ENCODE measurements at regions not wholly inside any gene's neighbourhood (a gene's known extent, or its start where the extent isn't known, plus 50 kb on each side); places are given as distances from the start of the nearest gene placed in this dataset.
"Not testable (repeated sequence)": the region's sequence is repeated elsewhere in the genome, so short reads cannot be mapped to it uniquely, and the experiment has no call there.

GRCh38 chr9:67334727-67335572 is 342.6 kb upstream of the SPATA31A3 start:
- DNase-seq (ENCODE audit: low spot score); in situ Hi-C loops (cut with HindIII; ENCODE audit: low sequenced_read_pairs): not testable (repeated sequence)

- DNase-seq (ENCODE audit: low spot score); in situ Hi-C loops (cut with HindIII; ENCODE audit: low sequenced_read_pairs): not testable (repeated sequence)
Observed at GRCh38 chr9:67331634-67332033, 339.3 kb upstream of the SPATA31A3 start.

- DNase-seq (ENCODE audit: low spot score); in situ Hi-C loops (cut with HindIII; ENCODE audit: low sequenced_read_pairs): not testable (repeated sequence)
Observed at GRCh38 chr9:67313409-67313808, 321.1 kb upstream of the SPATA31A3 start.

- DNase-seq (ENCODE audit: low spot score); in situ Hi-C loops (cut with HindIII; ENCODE audit: low sequenced_read_pairs): not testable (repeated sequence)
Observed at GRCh38 chr9:67312504-67312903, 320.2 kb upstream of the SPATA31A3 start.

GRCh38 chr9:67307109-67307508 is 314.8 kb upstream of the SPATA31A3 start:
- in situ Hi-C loops (cut with HindIII; ENCODE audit: low sequenced_read_pairs) = not testable (repeated sequence)

GRCh38 chr9:67288797-67289196 is 296.4 kb upstream of the SPATA31A3 start:
- in situ Hi-C loops (cut with HindIII; ENCODE audit: low sequenced_read_pairs); DNase-seq (ENCODE audit: low spot score): not testable (repeated sequence)

More at GRCh38 chr9:67307109-67307508, 314.8 kb upstream of the SPATA31A3 start:
- DNase-seq (ENCODE audit: low spot score) = not testable (repeated sequence)

GRCh38 chr9:67288117-67288735 is 295.9 kb upstream of the SPATA31A3 start:
- in situ Hi-C loops (cut with HindIII; ENCODE audit: low sequenced_read_pairs); DNase-seq (ENCODE audit: low spot score): not testable (repeated sequence)

GRCh38 chr9:67284299-67284698 is 291.9 kb upstream of the SPATA31A3 start:
- DNase-seq (ENCODE audit: low spot score); in situ Hi-C loops (cut with HindIII; ENCODE audit: low sequenced_read_pairs): not testable (repeated sequence)

GRCh38 chr9:67281574-67281973 is 289.2 kb upstream of the SPATA31A3 start:
- in situ Hi-C loops (cut with HindIII; ENCODE audit: low sequenced_read_pairs) = not testable (repeated sequence)

GRCh38 chr9:67269692-67270091 is 277.3 kb upstream of the SPATA31A3 start:
- in situ Hi-C loops (cut with HindIII; ENCODE audit: low sequenced_read_pairs); DNase-seq (ENCODE audit: low spot score): not testable (repeated sequence)

More at GRCh38 chr9:67281574-67281973, 289.2 kb upstream of the SPATA31A3 start:
- DNase-seq (ENCODE audit: low spot score) = not testable (repeated sequence)

- in situ Hi-C loops (cut with HindIII; ENCODE audit: low sequenced_read_pairs); DNase-seq (ENCODE audit: low spot score): not testable (repeated sequence)
Observed at GRCh38 chr9:67257894-67258293, 265.5 kb upstream of the SPATA31A3 start.

GRCh38 chr9:67248967-67249366 is 256.6 kb upstream of the SPATA31A3 start:
- in situ Hi-C loops (cut with HindIII; ENCODE audit: low sequenced_read_pairs); DNase-seq (ENCODE audit: low spot score): not testable (repeated sequence)

GRCh38 chr9:67212073-67212472 is 219.7 kb upstream of the SPATA31A3 start:
- DNase-seq (ENCODE audit: low spot score); in situ Hi-C loops (cut with HindIII; ENCODE audit: low sequenced_read_pairs): not testable (repeated sequence)

GRCh38 chr9:67210842-67211241 is 218.5 kb upstream of the SPATA31A3 start:
- in situ Hi-C loops (cut with HindIII; ENCODE audit: low sequenced_read_pairs); DNase-seq (ENCODE audit: low spot score): not testable (repeated sequence)

GRCh38 chr9:67208831-67209437 is 216.6 kb upstream of the SPATA31A3 start:
- in situ Hi-C loops (cut with HindIII; ENCODE audit: low sequenced_read_pairs) = not testable (repeated sequence)

GRCh38 chr9:67196135-67196534 is 203.8 kb upstream of the SPATA31A3 start:
- in situ Hi-C loops (cut with HindIII; ENCODE audit: low sequenced_read_pairs); DNase-seq (ENCODE audit: low spot score): not testable (repeated sequence)

More at GRCh38 chr9:67208831-67209437, 216.6 kb upstream of the SPATA31A3 start:
- DNase-seq (ENCODE audit: low spot score) = not testable (repeated sequence)

- DNase-seq (ENCODE audit: low spot score); in situ Hi-C loops (cut with HindIII; ENCODE audit: low sequenced_read_pairs): not testable (repeated sequence)
Observed at GRCh38 chr9:67195357-67195756, 203.0 kb upstream of the SPATA31A3 start.

GRCh38 chr9:67179185-67179584 is 186.8 kb upstream of the SPATA31A3 start:
- DNase-seq (ENCODE audit: low spot score); in situ Hi-C loops (cut with HindIII; ENCODE audit: low sequenced_read_pairs): not testable (repeated sequence)

GRCh38 chr9:67175167-67175566 is 182.8 kb upstream of the SPATA31A3 start:
- DNase-seq (ENCODE audit: low spot score); in situ Hi-C loops (cut with HindIII; ENCODE audit: low sequenced_read_pairs): not testable (repeated sequence)

Measured in G401 (cell line).